Kidney glomerular epithelial cell (primary cell): ENCODE measurements at regions not wholly inside any gene's neighbourhood (a gene's known extent, or its start where the extent isn't known, plus 50 kb on each side); places are given as distances from the start of the nearest gene placed in this dataset.

ENCODE experiments used
- DNase-seq: peaks from one replicate; lab custom pipeline; 2025; lab: John Stamatoyannopoulos, UW

DNA sequence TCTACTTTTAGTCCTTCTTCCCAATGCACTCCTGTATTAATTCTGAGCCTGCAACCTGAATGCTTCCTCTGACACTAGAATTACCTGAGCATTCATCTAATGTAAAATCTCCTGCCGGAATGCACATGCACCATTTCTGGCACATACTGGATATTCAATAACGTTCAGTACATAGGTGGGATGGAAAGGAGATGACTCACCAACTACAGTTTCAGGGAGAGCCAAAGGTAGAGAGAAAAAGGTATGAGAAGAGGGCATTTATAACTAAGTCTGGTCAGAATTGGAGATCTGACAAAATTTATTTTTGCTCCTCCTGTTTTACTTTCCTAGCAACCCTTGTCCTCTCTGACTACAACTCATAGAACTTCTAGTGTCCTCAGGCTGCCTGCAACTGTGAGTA lies 1954.1 kb upstream of the CELF4 start:
- DNase-seq = no peak

DNA sequence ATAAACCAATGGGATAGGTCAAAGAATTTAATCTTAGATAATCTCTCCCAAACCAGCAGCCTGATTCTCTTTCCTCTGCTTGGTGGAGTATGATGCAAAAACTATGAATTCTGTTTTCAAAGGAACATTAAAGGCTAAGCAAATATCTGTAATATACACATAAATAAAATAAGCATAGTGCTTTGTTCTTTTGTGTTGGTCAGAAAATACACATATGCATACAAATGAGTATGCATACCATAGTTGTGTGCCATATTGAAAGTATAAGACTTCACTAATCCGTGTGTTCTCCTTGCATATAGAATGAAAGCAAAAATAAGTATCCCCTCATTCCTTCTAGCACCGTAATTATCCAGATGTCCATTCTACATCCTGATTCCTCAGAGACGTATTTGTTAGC lies 1949.7 kb upstream of the CELF4 start:
- DNase-seq = no peak

DNA sequence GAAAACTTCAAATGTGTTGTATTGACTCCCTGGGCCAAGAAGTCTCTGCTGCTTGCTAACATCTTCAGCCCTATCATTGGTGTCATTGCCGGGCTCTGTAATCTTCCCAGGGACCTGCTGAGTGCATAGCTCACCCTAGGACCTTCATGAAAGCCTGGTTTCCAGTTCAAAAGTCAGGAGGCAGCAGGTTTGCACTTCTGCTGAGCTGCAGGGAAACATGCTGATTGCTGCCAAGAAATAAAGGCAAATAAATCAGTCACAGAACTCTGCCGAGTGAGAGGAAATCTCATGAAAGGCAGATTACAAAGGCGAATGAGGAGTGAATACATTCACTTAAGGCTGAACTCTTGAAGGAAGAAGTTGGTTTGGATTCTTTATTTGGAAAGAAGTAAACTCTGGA lies 1947.6 kb upstream of the CELF4 start:
- no peak for DNase-seq

DNA sequence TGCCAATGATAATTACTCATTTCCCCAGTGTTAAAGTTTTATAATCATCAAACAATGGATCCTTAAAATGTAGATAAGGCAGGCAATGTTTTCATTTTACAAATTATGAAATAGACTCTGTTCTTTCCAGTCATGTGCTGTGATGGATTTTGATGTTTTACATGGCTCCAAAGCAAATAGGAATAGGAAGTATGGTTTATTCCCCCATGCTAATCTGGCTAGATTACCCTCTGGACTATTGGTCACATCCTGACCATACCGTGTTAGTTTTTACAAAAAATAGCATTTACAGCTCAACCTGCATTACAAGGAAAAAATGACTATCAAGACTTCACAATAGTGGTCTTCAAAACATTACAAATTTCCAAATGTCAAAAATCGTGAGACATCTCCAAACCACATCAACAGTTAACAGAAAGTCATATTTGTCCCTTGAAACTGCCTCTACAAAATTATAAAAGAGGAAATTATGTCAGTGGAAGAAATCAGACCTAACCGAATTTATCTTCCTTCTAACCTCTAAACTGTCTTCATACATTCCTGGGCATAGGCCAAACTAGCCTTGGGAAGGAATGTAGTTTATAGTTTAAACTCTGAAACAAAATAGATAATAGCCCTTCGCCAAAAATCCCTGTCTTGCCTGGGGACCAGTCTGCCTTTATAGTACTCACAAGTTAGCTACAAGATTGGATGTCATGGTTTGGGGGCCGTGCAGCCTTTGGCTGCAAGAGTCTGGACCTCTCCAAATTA lies 1941.2 kb upstream of the CELF4 start:
- DNase-seq = no peak

DNA sequence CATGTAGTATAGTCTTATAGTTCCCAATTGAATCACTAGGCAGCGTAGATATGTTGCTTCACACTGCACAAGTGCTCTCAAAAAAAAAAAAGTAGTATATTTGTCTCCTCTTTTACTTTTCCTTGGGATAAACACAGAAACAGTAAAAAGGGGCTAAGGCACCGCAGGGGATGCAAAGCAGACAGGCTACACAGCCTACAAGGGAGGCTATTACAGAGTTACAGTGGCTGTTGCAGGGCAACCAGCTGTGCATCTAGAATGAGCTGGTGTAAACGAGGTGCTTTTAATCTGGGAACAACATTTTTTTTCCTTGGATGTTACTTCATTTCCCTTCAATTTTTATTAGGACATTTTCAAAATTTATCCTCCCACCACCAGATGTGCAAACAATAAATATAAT lies 1934.7 kb upstream of the CELF4 start:
- DNase-seq = no peak

DNA sequence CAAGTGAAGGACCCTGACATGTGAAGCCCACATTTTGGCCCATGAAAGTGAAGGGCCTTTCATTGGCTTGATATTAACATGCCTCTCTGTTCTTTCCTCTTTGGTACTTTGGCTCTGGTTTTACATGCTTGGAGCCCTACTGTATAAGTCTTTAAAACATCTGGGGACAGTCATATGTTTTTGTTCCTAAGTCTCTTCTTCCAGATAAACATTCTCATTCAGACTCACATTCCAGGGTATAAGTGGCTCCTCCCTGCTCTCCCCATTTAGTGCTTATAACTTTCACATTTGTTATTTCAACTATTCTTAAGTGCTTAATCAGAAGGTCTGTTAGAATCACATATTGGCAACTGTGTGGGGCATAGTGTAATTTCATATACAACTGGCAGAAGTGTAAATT lies 1932.2 kb upstream of the CELF4 start:
- no peak for DNase-seq

DNA sequence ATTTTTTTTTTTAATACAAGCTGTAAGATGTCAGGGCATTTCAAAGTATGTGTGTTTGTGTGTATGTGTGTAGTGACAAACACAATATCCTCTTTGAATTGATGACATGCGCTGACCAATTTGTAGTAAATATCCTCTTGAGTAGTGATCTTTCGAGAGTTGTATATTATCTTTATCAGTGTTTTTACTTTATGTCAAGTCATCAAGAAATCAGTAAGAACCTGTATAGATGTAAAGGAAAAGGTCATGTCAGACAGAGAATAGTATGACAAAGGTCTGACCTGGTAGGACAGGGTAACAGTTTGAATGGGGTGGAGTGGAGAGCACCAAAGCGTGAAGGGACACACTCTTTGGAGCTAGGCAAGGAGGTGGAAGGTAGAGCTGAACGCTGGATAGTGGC lies 1931.4 kb upstream of the CELF4 start:
- no peak for DNase-seq

DNA sequence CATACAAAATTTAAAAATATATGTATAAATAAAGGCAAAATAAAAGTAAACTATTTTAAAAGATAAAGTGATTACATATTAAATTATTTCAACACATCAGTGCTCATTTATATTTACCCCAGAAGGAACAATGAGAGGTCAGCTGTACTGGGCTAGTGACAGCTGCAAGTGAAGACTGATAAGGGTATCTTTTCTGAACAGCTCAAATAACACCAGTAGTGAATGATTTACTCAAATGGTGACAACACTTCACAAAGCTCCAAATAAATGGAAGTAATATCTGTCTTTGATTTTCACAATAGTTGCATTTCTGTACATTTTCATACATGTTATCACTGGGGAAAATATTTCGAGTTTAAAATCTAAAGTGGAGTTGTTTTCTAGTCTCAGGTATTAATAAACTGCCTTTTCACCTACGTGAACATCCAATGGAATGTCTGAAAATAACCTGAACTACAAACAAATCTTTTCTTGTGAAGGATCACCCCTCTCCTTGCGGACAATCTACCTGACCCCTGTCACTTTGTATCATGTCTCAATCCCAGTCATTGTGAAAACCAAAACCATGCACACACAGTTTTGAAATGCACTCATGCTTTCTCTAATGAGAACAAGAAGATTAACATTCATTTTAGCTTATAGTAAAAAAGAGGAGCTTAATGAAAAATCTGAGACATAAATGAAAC lies 1928.8 kb upstream of the CELF4 start:
- no peak for DNase-seq

DNA sequence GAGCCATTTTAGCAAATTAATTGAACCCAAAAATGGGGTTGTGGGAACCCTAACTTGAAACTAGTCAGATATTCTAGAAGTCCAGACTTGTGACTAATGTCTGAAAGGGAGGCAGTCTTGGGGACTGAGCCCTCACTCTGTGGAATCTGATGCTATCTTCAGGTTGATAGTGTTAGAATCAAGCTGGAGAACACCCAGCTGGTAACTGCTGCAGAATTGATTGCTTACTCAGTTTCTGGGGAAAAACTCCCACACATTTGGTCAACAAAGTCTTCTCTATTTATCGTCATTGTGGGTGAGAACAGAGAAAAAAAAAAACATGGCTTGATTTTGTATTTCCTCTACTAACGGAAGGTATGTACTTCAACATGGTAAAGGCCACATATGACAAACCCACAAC lies 1925.8 kb upstream of the CELF4 start:
- no peak for DNase-seq

DNA sequence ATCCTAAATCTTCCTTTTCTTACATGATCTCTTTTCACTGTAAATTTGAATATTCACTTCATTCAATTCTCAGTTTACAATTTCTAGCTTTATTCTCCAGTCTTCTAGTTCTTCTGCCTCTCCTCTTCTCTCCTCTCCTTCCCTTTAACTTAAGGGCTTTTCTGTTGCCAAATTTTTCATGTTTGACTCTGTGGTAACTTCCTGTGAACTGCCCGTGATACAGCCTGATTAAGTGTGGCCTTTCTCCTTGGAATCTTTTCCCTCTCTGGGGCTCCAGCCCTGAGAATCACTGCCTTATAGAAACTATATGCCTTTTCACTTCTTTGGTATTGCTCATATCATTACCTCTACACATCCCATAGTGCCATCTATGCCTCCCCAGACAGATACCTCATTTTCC lies 1923.8 kb upstream of the CELF4 start:
- no peak for DNase-seq

DNA sequence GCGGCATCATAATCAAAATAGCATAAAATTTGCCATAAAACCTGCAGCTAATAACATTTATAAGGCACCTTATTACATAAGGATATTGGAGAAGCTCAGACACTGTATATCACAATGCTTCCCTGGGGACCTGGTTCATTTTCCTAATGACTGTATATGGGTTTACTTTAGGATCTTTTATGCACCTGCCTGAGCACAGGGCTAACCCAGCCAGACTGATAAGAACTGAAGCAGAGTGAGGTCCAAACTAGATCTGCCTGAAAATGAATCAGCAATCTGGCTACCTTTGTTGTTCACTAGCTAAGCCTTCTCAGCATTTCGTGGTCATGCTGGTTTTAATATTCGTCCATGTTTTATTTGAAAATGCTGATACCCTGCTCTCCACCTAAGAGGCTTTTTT lies 1922.3 kb upstream of the CELF4 start:
- DNase-seq = no peak

DNA sequence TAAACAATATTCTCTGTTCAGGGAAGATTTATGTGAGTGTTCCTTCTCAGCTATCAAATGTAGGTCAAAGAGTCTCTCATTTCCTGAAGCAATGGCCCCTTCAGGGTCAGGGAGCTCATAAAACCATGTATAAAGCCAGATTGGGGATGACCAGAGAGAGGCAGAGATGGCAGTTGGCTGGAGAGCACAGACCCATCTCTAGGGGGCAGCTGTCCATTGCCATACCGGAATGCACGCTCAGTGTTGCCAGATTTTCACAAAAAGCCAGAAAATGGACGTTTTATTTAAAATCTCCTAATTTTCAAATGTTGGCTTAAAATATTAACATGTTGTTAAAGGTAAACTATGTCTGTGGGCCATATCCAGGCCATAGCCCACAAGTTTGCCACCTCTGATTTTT lies 1920.7 kb upstream of the CELF4 start:
- no peak for DNase-seq

DNA sequence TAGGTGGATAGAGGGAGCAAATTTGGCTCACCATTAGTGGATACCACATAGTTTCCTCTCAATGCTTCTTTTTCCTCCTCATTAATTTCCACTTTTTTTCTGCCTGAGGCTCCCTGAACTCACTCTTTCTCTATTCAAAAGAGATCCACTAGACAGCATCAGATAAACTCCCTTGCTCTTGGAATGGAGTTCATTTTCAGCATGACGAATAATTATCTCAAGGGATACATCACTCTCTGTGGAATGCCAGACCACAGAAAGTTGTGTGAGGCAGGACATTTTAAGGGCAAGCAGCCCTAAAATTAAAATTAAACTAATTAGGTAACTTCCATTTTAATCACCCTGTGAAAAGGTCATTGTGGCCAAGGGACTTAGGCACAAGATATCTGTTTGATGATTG lies 1920.1 kb upstream of the CELF4 start:
- peak; percentile 1 for DNase-seq

DNA sequence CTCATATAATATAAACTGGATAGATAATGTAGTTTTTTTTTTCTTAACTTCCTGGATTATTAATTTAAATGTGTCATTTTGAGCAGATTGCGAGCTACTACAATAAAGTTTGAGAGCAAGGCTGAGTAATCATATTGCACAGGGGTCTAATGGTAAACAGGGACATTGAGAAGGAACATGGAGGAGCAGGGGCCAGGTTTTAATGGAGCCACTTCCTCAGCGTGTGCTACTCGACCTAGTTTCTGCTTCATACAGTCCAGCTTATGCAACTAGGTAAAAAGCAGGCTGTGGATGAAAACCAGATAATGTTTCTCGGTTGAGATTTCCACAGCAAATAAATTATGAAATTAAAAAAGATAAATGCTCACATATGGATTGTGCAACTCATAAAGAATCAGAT lies 1915.7 kb upstream of the CELF4 start:
- no peak for DNase-seq

DNA sequence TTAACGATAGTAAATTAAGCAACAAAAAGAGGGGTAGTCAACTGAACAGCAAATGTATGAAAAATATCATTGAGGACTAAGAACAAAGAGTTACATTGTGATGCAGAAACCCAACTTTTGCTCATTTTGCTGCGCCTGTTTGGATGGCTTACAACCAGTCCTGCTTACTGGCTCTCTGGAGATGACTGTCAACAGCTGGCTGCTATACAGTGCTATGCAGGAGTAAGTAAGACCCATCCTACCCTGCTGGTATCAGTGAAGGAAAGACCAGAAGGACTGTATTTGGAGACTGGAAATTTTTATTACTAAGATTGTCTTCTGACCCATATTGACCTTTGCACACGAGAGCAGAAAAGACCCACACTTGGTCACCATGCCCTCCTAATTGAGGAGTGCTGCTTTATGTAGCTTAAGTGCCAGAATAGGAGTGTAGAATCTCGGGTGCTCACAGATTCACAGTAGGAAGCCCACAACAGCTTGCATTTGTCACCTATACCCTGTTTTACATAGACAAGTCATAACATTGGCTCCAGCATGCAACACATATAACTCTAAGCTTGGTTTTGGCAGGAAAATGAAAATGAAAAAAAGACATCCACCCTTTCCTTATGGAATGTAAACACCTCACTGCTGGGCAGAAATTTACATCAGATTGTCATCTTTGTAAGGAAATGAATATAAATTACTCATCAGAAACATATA lies 1915.0 kb upstream of the CELF4 start:
- DNase-seq = no peak

DNA sequence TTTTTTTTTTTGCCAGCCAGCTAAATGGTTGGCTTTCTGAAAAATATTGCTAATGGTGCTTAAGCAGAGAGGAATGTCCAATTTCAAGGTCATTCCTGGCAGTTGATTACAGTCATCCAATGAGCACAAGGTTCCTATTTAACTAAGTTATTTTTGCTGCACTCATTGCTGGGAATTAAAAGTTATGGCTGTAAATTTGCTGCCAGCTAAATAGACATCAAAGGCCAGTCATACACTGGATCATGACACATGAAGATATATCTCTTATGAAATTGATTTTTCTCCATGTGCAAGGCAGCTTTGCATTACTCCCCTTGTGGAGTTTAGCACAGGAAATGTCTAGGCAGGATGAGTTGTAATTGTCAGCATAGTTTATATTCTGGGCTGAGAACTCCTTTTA lies 1898.4 kb upstream of the CELF4 start:
- DNase-seq = no peak

DNA sequence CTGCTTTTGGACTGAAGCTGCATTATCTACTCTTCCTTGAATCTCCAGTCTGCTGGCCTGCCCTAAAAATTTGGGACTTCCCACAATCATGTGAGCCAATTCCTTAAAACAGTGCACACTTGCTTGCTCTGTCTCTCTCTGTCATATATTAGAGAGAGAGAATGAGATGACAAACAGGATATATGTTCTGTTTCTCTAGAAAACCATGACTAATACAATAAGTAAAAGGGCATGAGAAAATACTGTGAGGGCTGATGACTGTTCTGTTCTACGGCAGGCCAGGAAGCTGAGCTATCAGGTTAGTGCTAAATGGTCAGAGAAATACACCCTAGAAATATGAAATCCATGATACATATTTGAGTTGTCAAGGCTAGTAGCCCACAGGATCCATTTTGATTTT lies 1896.8 kb upstream of the CELF4 start:
- no peak for DNase-seq

DNA sequence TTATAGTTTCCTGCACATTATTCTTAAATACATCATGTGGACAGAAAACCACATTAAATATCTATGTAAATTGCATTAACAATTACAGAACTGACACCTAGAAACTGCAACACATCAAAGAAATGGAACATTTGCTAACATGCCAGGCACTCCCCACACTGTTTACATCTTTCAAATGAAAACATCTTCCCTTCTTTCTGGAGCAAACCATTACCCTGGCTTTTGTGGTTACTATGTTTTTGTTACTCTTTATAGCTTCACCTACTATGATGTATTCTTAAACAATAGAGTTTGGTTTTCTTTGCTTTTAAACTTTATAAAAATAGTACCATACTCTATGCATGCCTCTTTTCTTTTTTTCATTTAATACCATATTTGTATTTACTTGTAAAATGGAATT lies 1894.5 kb upstream of the CELF4 start:
- no peak for DNase-seq

DNA sequence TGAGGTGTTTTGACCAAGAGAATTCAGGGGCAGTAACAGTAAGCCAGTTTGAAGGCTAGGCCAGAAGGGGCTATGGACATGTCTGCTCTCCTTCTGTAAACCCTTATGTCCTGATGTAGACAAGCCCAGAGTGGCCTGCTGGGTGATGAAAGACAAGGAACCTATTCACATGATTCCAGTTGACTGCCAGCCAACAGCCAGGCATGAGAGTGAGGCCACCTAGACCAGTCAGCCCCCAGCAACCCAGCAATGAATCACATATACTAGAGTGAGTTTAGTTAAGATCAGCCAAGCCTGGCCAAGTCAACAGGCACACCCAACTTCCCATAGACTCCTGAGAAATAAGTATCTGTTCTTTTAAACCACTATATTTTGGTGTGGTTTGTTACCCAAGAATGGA lies 1889.7 kb upstream of the CELF4 start:
- peak; percentile 90 for DNase-seq

DNA sequence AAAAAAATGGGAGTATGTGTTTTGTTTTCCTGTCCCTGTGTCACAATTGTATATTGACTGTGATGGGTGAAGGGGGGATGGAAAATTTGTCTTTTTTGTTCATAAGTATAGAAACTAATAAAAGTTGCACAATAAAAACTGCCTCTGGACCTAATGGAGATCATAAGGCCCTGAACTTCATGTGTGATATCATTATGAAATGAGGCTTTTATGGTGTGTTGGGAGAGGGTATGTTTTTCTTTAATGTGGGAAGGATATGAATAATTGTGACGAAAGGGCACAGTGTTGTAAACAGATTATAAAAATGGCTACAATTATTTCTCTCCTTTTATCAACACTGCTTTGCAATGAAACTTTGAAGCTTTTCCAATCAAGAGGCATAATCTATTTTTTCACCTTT lies 1889.3 kb upstream of the CELF4 start:
- DNase-seq = no peak

DNA sequence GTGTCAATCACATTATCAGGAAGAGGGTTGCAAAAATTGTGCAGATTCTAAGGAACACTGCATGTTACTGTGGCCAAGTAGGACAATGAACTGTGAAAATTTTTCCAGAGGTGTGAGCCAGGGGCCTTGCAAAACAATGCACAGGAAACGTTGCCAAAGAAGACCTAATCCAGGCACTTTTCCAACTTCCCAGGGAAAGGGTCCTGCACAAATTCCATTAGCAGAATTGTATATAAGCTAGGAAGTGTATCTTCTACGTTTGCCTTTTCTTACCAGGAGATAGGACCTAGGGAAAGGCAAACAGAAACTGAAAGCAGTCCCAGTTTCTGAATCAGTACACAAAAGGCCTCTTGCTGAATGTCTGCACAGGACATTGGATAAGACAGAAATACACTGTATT lies 1888.3 kb upstream of the CELF4 start:
- no peak for DNase-seq

DNA sequence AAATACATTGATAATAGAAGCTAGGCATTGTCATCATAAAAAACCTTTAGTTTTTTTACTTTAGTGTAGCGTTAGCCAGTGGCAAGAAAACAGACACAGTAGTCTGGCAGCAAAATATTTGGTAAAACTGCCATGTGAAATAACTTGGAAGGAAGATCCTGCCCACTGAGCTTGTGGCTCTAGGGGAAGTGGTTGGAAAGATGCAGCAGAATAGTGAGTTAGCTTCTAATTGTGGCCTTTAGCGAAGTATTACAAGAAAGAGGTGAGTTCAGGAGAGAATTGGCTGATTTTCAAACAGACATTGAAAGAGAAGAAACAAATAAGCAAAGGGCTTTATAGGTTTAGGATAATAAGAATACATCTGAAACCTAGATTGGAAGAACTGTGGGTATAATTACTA lies 1887.8 kb upstream of the CELF4 start:
- DNase-seq = no peak

DNA sequence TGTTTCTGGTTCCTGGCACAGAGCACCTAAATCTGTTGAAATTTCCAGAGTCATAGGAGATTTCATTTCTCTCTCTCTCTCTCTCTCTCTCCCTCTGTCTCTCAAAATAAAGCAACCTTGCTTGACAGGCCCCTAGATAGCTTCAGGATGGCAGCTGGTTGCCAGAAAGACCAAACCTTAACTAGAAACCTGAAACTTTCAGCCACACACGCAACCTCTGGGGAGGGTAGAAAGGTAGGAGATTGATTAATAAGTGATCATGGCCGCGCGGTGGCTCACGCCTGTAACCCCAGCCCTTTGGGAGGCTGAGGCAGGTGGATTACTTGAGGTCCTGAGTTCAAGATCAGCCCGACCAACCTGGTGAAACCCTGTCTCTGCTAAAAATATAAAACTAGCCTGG lies 1885.4 kb upstream of the CELF4 start:
- DNase-seq = no peak
